SJCRH30 (cell line): ENCODE measurements at regions not wholly inside any gene's neighbourhood (a gene's known extent, or its start where the extent isn't known, plus 50 kb on each side); places are given as distances from the start of the nearest gene placed in this dataset.
"Not testable (repeated sequence)": the region's sequence is repeated elsewhere in the genome, so short reads cannot be mapped to it uniquely, and the experiment has no call there.

ENCODE experiments used
- DNase-seq, 2 experiments: peaks; one replicate each; pipeline ENCODE4 v3.0.0-alpha.2; 2015 to 2020
- H3K27ac ChIP-seq: fragments of 250-450 bp; sonication (Bioruptor Pico); 2 replicates; pipeline ENCODE4 v1.5.1; 2020; ENCODE audit warnings: mild to moderate bottlenecking, moderate library complexity
- H3K27me3 ChIP-seq: fragments of 250-450 bp; sonication (Bioruptor Pico); 2 replicates; pipeline ENCODE4 v1.5.1; 2020; ENCODE audit warnings: mild to moderate bottlenecking, moderate library complexity
- H3K36me3 ChIP-seq: fragments of 250-450 bp; sonication (Bioruptor Pico); 2 replicates; pipeline ENCODE4 v1.5.1; 2020; ENCODE audit warnings: mild to moderate bottlenecking, moderate library complexity
- H3K4me1 ChIP-seq: fragments of 250-450 bp; sonication (Bioruptor Pico); 2 replicates; pipeline ENCODE4 v1.5.1; 2020; ENCODE audit warnings: mild to moderate bottlenecking, moderate library complexity
- H3K4me3 ChIP-seq: fragments of 250-450 bp; sonication (Bioruptor Pico); 2 replicates; pipeline ENCODE4 v1.5.1; 2020; ENCODE audit warnings: mild to moderate bottlenecking, moderate library complexity
- H3K9me3 ChIP-seq: fragments of 250-450 bp; sonication (Bioruptor Pico); replicated peaks from 2 replicates; pipeline ENCODE4 v1.5.1; 2020; ENCODE audit warnings: mild to moderate bottlenecking, moderate library complexity

DNA sequence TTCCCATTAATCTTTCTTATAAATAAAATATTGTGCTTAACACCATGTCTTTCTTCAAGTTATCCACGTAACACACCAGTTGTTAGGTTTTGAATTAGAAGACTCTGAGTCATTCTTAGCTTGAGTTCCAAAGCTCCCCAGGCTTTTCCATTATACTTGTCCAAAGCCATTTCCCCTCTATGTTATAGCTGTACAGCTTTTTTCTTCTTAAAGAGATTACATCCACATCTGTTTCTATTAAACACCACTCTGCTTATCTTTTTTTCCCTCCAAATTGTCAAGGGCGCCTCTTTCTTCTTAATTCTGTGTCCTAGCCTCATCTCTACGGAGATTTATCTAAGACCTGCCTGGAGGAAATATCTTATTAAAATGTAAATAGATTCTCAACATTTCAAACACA, 139.4 kb upstream of the CPHXL start:
- Histone ChIP-seq H3K36me3 (no peaks in the 10 kb centered on the region), H3K9me3 (no peaks in the 10 kb centered on the region), H3K4me1 (no peaks in the 10 kb centered on the region), H3K27ac (no peak overlapping the region), H3K4me3 (no peak overlapping the region), H3K27me3 (no peaks in the 10 kb centered on the region)
- no peak for DNase-seq

DNA sequence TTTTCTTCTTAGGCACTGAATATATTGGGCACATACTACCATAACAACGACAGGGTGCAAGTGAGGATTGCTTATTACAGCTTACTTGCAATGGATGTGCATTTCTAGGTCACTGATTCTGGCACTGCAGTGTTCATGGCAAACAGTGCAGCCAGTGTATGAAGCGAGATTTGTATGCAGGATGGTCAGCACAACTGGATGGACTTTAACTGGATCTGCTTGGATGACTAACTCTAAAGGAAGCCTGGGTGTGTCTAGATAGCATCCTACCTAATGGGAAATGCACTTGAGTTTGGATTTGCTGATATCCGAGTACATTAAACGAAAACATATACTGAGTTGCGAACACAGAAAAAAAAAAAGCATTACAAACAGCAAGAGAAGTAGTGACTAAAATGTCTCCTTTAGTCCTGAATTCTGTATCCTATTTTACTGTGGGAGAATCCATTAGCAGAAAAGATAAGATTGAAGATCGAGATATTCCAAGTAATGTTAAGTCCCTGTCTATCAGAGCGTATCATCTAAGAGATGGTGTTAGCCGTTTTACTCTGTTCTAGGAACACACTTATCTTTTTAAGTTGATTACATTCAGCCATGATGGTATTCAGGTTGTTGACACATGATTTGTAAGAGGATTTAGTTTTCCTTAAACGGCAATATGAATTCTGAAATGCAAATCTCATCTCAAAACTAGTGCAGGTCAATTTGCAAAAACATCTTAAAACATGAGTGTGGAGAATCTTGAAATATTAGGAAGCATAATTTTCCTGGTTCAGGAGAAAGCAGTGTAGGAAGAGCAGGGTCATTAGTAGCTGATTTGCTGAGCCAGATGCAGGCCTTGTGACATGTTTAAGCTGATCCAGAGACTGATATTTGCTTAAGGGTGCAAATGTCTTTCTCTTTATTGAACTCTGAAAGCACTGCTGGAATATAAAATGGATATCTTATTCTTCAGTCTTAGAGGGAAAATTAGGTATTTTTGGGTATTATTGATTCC, 142.6 kb upstream of the CPHXL start:
- DNase-seq, result no peak
- H3K27ac ChIP-seq, result no peak overlapping the region
- H3K9me3 ChIP-seq, result no peaks in the 10 kb centered on the region
- no peaks in the 10 kb centered on the region for H3K27me3 ChIP-seq
- H3K4me3 ChIP-seq, result no peak overlapping the region
- H3K4me1 ChIP-seq, result no peaks in the 10 kb centered on the region
- no peaks in the 10 kb centered on the region for H3K36me3 ChIP-seq

GRCh38 chr16:75881280-75881679, 155.0 kb upstream of the CPHXL start:
- not testable (repeated sequence) for H3K9me3 ChIP-seq, H3K27me3 ChIP-seq, H3K4me1 ChIP-seq, DNase-seq, H3K27ac ChIP-seq, H3K36me3 ChIP-seq, H3K4me3 ChIP-seq

DNA sequence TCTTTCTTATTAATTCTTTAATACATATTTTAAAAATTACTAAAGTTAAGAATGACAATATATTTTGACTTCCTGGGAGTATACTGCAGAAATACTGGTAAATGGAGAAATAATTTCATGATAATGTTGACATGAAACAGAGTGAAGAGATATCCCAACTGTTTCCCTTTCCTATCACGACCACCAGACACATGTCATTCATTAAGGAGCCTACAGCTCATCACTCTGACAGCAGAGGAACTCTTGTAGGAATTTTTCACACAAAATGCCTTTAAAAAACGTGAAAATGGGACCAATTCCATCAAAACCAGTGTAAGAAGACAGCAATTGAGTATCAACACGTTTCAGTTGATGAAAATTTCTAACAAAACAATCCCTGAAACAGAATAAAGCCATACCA, 172.9 kb upstream of the CPHXL start:
- no peaks in the 10 kb centered on the region for H3K36me3 ChIP-seq
- H3K27ac ChIP-seq, result no peak overlapping the region
- no peak for DNase-seq
- H3K27me3 ChIP-seq, result no peaks in the 10 kb centered on the region
- H3K9me3 ChIP-seq, result no peaks in the 10 kb centered on the region
- H3K4me3 ChIP-seq, result no peak overlapping the region
- no peaks in the 10 kb centered on the region for H3K4me1 ChIP-seq

GRCh38 chr16:75908331-75909117, 182.2 kb upstream of the CPHXL start:
- no peaks in the 10 kb centered on the region for H3K4me1 ChIP-seq

GRCh38 chr16:75909746-75910145, 183.5 kb upstream of the CPHXL start:
- no peaks in the 10 kb centered on the region for H3K36me3 ChIP-seq

More at GRCh38 chr16:75908331-75909117, 182.2 kb upstream of the CPHXL start:
- H3K4me3 ChIP-seq, result no peak overlapping the region
- H3K36me3 ChIP-seq, result no peaks in the 10 kb centered on the region
- H3K27ac ChIP-seq, result no peak overlapping the region
- H3K27me3 ChIP-seq, result no peaks in the 10 kb centered on the region
- DNase-seq, result peak; percentile 75 to 83
- no peaks in the 10 kb centered on the region for H3K9me3 ChIP-seq

GRCh38 chr16:75911896-75912295, 185.6 kb upstream of the CPHXL start:
- no peaks in the 10 kb centered on the region for H3K27me3 ChIP-seq
- no peaks in the 10 kb centered on the region for H3K9me3 ChIP-seq
- no peak overlapping the region for H3K4me3 ChIP-seq
- no peaks in the 10 kb centered on the region for H3K36me3 ChIP-seq
- H3K4me1 ChIP-seq, result no peaks in the 10 kb centered on the region
- no peak for DNase-seq
- no peak overlapping the region for H3K27ac ChIP-seq

More at GRCh38 chr16:75909746-75910145, 183.5 kb upstream of the CPHXL start:
- no peak overlapping the region for H3K4me3 ChIP-seq
- H3K4me1 ChIP-seq, result no peaks in the 10 kb centered on the region
- no peaks in the 10 kb centered on the region for H3K9me3 ChIP-seq
- H3K27ac ChIP-seq, result no peak overlapping the region
- DNase-seq, result no peak
- H3K27me3 ChIP-seq, result no peaks in the 10 kb centered on the region

DNA sequence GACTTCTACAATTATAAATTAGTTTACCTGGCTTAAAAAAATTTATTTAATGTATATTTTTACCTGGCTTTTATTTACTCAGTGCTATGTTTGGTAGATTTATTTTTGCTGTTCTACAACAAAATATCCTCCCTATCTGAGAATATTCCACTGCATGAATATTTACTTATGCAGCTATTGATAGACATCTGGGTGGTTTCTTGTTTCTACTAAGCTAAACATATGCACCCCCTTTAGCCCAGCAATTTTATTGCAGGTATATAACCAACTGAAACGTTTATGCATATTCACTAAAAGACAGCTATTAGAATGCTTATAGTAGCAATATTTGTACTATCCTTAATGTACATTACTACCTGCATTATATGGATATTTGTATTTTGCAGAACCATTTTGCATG, 187.7 kb upstream of the CPHXL start:
- Histone ChIP-seq H3K4me1 (no peaks in the 10 kb centered on the region), H3K36me3 (no peaks in the 10 kb centered on the region), H3K27me3 (no peaks in the 10 kb centered on the region), H3K27ac (no peak overlapping the region), H3K4me3 (no peak overlapping the region), H3K9me3 (no peaks in the 10 kb centered on the region)
- DNase-seq, result no peak

GRCh38 chr16:75916451-75916850, 190.2 kb upstream of the CPHXL start:
- no peak overlapping the region for H3K4me3 ChIP-seq
- H3K27me3 ChIP-seq, result no peaks in the 10 kb centered on the region
- H3K4me1 ChIP-seq, result no peaks in the 10 kb centered on the region
- no peak overlapping the region for H3K27ac ChIP-seq
- H3K36me3 ChIP-seq, result no peaks in the 10 kb centered on the region
- no peaks in the 10 kb centered on the region for H3K9me3 ChIP-seq
- no peak for DNase-seq

GRCh38 chr16:75918109-75918508, 191.8 kb upstream of the CPHXL start:
- Histone ChIP-seq H3K27me3 (no peaks in the 10 kb centered on the region), H3K4me1 (no peaks in the 10 kb centered on the region), H3K36me3 (no peaks in the 10 kb centered on the region), H3K27ac (no peak overlapping the region), H3K4me3 (no peak overlapping the region), H3K9me3 (no peaks in the 10 kb centered on the region)
- no peak for DNase-seq

- Histone ChIP-seq H3K27me3 (no peaks in the 10 kb centered on the region), H3K4me3 (no peak overlapping the region)
- no peak for DNase-seq
Measured at GRCh38 chr16:75919664-75920063, 193.4 kb upstream of the CPHXL start.

DNA sequence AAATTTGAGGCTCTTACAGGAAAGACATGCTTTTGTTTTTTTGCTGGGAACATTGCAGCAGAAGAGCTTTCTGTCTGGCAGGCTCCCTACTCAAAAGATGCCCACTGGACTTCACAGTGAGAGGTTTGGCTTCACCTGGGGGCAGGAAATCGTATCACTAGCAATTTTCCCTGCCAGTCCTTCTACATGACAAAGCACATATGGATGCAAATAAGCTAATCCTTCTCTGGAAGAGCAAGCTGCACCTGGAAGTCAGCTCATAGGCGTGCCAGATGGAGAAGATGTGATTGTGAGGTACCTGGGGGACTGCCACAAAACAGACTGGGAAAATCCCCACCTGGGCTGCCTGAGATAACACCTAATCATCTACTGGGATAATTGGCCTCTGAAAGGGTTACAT, 195.0 kb upstream of the CPHXL start:
- Histone ChIP-seq H3K4me3 (no peak overlapping the region), H3K9me3 (no peaks in the 10 kb centered on the region), H3K4me1 (no peaks in the 10 kb centered on the region), H3K27ac (no peak overlapping the region), H3K36me3 (no peaks in the 10 kb centered on the region), H3K27me3 (no peaks in the 10 kb centered on the region)
- DNase-seq, result no peak

More at GRCh38 chr16:75919664-75920063, 193.4 kb upstream of the CPHXL start:
- no peaks in the 10 kb centered on the region for H3K36me3 ChIP-seq
- H3K27ac ChIP-seq, result no peak overlapping the region
- H3K4me1 ChIP-seq, result no peaks in the 10 kb centered on the region
- no peaks in the 10 kb centered on the region for H3K9me3 ChIP-seq

GRCh38 chr16:75922250-75922649, 196.0 kb upstream of the CPHXL start:
- H3K9me3 ChIP-seq, result no peaks in the 10 kb centered on the region
- no peak overlapping the region for H3K27ac ChIP-seq
- H3K4me3 ChIP-seq, result no peak overlapping the region
- H3K4me1 ChIP-seq, result no peaks in the 10 kb centered on the region
- no peak for DNase-seq
- H3K36me3 ChIP-seq, result no peaks in the 10 kb centered on the region
- H3K27me3 ChIP-seq, result no peaks in the 10 kb centered on the region

- Histone ChIP-seq H3K4me1 (no peaks in the 10 kb centered on the region), H3K4me3 (no peak overlapping the region), H3K27me3 (no peaks in the 10 kb centered on the region), H3K27ac (no peak overlapping the region), H3K9me3 (no peaks in the 10 kb centered on the region), H3K36me3 (no peaks in the 10 kb centered on the region)
- no peak for DNase-seq
Measured at GRCh38 chr16:75924397-75924796, 198.1 kb upstream of the CPHXL start.

GRCh38 chr16:75927810-75928209, 201.5 kb upstream of the CPHXL start:
- Histone ChIP-seq H3K27me3 (no peaks in the 10 kb centered on the region), H3K9me3 (no peaks in the 10 kb centered on the region), H3K4me3 (no peak overlapping the region), H3K36me3 (no peaks in the 10 kb centered on the region), H3K27ac (no peak overlapping the region), H3K4me1 (no peaks in the 10 kb centered on the region)
- DNase-seq, result no peak
